ENCODE measurements at regions not wholly inside any gene's neighbourhood (a gene's known extent, or its start where the extent isn't known, plus 50 kb on each side); places are given as distances from the start of the nearest gene placed in this dataset.
A peak's percentile ranks its signal among the peaks of the same experiment; 100 is the strongest.

DNA sequence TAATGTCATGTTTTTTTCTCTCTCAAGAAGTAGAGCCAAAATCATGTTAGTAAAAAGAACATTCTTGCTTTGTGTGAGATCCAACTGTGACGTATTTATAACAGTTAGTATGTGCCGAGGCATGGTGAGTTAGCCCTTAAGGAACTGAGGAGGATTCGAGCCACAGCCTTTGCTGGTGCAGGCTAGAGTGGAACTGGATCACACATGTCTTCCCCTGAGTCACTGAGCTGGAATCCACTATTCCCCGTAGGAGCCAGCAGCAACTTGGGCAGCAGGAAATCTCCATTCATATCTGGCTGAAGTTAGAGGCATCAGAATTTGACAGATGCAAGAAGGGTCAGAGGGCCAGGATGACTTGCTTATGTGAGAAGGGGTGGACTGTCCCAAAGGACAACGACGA, 144.6 kb upstream of the KIT start:
- Histone ChIP-seq H4K20me1 (ENCODE audit: insufficient read depth) (no peaks in the 10 kb centered on the region), H3K79me2 (ENCODE audit: insufficient read depth) (no peaks in the 10 kb centered on the region), H3K4me2 (ENCODE audit: unreplicated experiment) (peak overlapping the region; percentile 55), H3K36me3 (ENCODE audit: low read depth) (no peaks in the 10 kb centered on the region), H3K27me3 (replicated peaks; ENCODE audit: insufficient read depth) (no peaks in the 10 kb centered on the region), H3K4me3 (no peak overlapping the region), H3K9me2 (ENCODE audit: insufficient read depth) (no peaks in the 10 kb centered on the region), H3K9ac (peak overlapping the region; percentile 59), H3K27ac (peak overlapping the region; percentile 77), H3K9me3 (ENCODE audit: low read depth) (no peaks in the 10 kb centered on the region), H2AFZ (peak overlapping the region; percentile 12), H3K4me1 (ENCODE audit: insufficient read depth) (peaks cover 23% of the 10 kb centered on the region), H3F3A (ENCODE audit: insufficient read depth) (peaks cover 12% of the 10 kb centered on the region)
- no peak for TF ChIP-seq EZH2phosphoT487 (IDR thresholded peaks at IDR 0.05; ENCODE audit: insufficient read depth, low read depth)
- no peak for TF ChIP-seq EZH2 (IDR thresholded peaks at IDR 0.05; ENCODE audit: insufficient read depth, poor library complexity, severe bottlenecking)
- 0 to 2% methylated on average over 6 of the region's 6 CpGs for WGBS, 2 experiments (ENCODE audit: low coverage in 1 of 2, low lambda C conversion rate in 2 of 2, missing lambda C conversion rate in 2 of 2)
- in situ Hi-C loops (cut with MboI) = no loop called here
- peak; percentile 95 for DNase-seq

GRCh38 chr4:54513741-54514140, 144.0 kb upstream of the KIT start:
- Histone ChIP-seq H3K27ac (peak overlapping the region; percentile 77), H3K36me3 (ENCODE audit: low read depth) (no peaks in the 10 kb centered on the region), H3K79me2 (ENCODE audit: insufficient read depth) (no peaks in the 10 kb centered on the region), H3K4me3 (no peak overlapping the region), H3K9me2 (ENCODE audit: insufficient read depth) (no peaks in the 10 kb centered on the region), H4K20me1 (ENCODE audit: insufficient read depth) (no peaks in the 10 kb centered on the region), H3K9me3 (ENCODE audit: low read depth) (no peaks in the 10 kb centered on the region), H3K9ac (no peak overlapping the region), H3K27me3 (replicated peaks; ENCODE audit: insufficient read depth) (no peaks in the 10 kb centered on the region), H2AFZ (0 out of 2 replicates have a peak overlapping the region, but pooled peaks have one; percentile 12), H3K4me2 (ENCODE audit: unreplicated experiment) (peak overlapping the region; percentile 55), H3F3A (ENCODE audit: insufficient read depth) (peaks cover 12% of the 10 kb centered on the region), H3K4me1 (ENCODE audit: insufficient read depth) (peaks cover 23% of the 10 kb centered on the region)
- no peak for DNase-seq
- in situ Hi-C loops (cut with MboI) = no loop called here
- TF ChIP-seq EZH2phosphoT487 (IDR thresholded peaks at IDR 0.05; ENCODE audit: insufficient read depth, low read depth) (no peak), EZH2 (IDR thresholded peaks at IDR 0.05; ENCODE audit: insufficient read depth, poor library complexity, severe bottlenecking) (no peak)

- H3K9ac ChIP-seq = no peak overlapping the region
- TF ChIP-seq EZH2phosphoT487 (IDR thresholded peaks at IDR 0.05; ENCODE audit: insufficient read depth, low read depth) = no peak
- no peak for TF ChIP-seq EZH2 (IDR thresholded peaks at IDR 0.05; ENCODE audit: insufficient read depth, poor library complexity, severe bottlenecking)
- peak; percentile 44 for DNase-seq
- no peaks in the 10 kb centered on the region for H3K9me2 ChIP-seq (ENCODE audit: insufficient read depth)
- no peak overlapping the region for H3K4me2 ChIP-seq (ENCODE audit: unreplicated experiment)
- H3K27me3 ChIP-seq (replicated peaks; ENCODE audit: insufficient read depth) = no peaks in the 10 kb centered on the region
- H3K9me3 ChIP-seq (ENCODE audit: low read depth) = no peaks in the 10 kb centered on the region
- H2AFZ ChIP-seq = no peak overlapping the region
- no peaks in the 10 kb centered on the region for H3K79me2 ChIP-seq (ENCODE audit: insufficient read depth)
- no peak overlapping the region for H3K27ac ChIP-seq
- H3F3A ChIP-seq (ENCODE audit: insufficient read depth) = peaks cover 12% of the 10 kb centered on the region
- in situ Hi-C loops (cut with MboI) = no loop called here
- H3K4me3 ChIP-seq = no peak overlapping the region
- H3K4me1 ChIP-seq (ENCODE audit: insufficient read depth) = peaks cover 23% of the 10 kb centered on the region
- H4K20me1 ChIP-seq (ENCODE audit: insufficient read depth) = no peaks in the 10 kb centered on the region
- 34 to 37% methylated on average over 4 of the region's 4 CpGs for WGBS, 2 experiments (ENCODE audit: low coverage in 1 of 2, low lambda C conversion rate in 2 of 2, missing lambda C conversion rate in 2 of 2)
- no peaks in the 10 kb centered on the region for H3K36me3 ChIP-seq (ENCODE audit: low read depth)
These were observed 141.1 kb upstream of the KIT start for GRCh38 chr4:54516556-54517215.

DNA sequence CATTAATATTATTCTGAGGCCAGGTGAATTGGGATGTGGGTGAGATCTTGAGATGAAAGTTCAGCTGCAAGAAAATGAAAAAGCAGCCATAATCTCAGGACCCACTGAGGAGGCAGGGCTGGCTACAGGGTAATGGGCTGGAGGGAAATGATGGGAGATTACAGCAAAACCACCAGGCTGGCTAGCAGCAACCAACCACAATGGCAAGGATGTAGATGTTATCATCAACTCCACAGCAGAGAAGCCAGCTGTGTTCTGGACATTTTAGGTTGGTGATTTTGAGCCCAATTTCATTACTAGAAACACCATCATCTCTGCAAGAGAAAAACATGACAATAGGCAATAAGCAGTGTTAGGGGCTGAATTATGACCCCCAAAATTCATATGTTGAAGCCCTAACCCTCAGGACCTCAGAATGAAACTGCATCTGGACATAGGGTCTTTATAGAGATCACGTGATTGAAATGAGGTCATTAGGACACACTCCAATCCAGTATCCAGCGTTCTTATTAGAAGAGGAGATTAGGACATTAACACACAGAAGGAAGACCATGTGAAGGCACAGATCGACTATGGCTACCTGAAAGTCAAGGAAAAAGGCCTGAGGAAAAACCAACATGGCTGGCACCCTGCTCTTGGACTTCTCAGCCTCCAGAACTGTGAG, 139.8 kb upstream of the KIT start:
- in situ Hi-C loops (cut with MboI) = no loop called here
- Histone ChIP-seq H3K9me3 (ENCODE audit: low read depth) (no peaks in the 10 kb centered on the region), H3K4me3 (no peak overlapping the region)

More for the DNA sequence above, 139.8 kb upstream of the KIT start:
- H3F3A ChIP-seq (ENCODE audit: insufficient read depth) = peaks cover 5% of the 10 kb centered on the region
- DNase-seq = no peak
- H3K4me2 ChIP-seq (ENCODE audit: unreplicated experiment) = no peak overlapping the region
- peaks cover 17% of the 10 kb centered on the region for H3K4me1 ChIP-seq (ENCODE audit: insufficient read depth)
- 90 to 92% methylated on average over 3 of the region's 3 CpGs for WGBS, 2 experiments (ENCODE audit: low coverage in 1 of 2, low lambda C conversion rate in 2 of 2, missing lambda C conversion rate in 2 of 2)
- no peaks in the 10 kb centered on the region for H3K9me2 ChIP-seq (ENCODE audit: insufficient read depth)
- no peaks in the 10 kb centered on the region for H4K20me1 ChIP-seq (ENCODE audit: insufficient read depth)
- H3K79me2 ChIP-seq (ENCODE audit: insufficient read depth) = no peaks in the 10 kb centered on the region
- no peak for TF ChIP-seq EZH2 (IDR thresholded peaks at IDR 0.05; ENCODE audit: insufficient read depth, poor library complexity, severe bottlenecking)
- TF ChIP-seq EZH2phosphoT487 (IDR thresholded peaks at IDR 0.05; ENCODE audit: insufficient read depth, low read depth) = no peak
- no peak overlapping the region for H3K27ac ChIP-seq
- no peaks in the 10 kb centered on the region for H3K36me3 ChIP-seq (ENCODE audit: low read depth)
- H3K9ac ChIP-seq = no peak overlapping the region
- H3K27me3 ChIP-seq (replicated peaks; ENCODE audit: insufficient read depth) = no peaks in the 10 kb centered on the region
- H2AFZ ChIP-seq = no peak overlapping the region
